PC-9 (cell line): ENCODE measurements at regions not wholly inside any gene's neighbourhood (a gene's known extent, or its start where the extent isn't known, plus 50 kb on each side); places are given as distances from the start of the nearest gene placed in this dataset.

ENCODE experiments used
- CTCF ChIP-seq: fragments of 200-600 bp; sonication (generic); conservative IDR thresholded peaks from 2 replicates; pipeline ENCODE4 v1.6.1; 2017; ENCODE audit warnings: mixed run types, antibody characterized with exemption, mild to moderate bottlenecking, moderate library complexity
- EZH2 ChIP-seq: fragments of 200-600 bp; sonication (generic); IDR thresholded peaks from 2 replicates; pipeline ENCODE4 v1.8.0; 2017; ENCODE audit warnings: antibody characterized with exemption, low read depth

GRCh38 chr1:221454096-221454495, 287.8 kb downstream of the DUSP10 start:
- TF ChIP-seq CTCF = no peak
- TF ChIP-seq EZH2 = no peak
